ENCODE measurements at regions not wholly inside any gene's neighbourhood (a gene's known extent, or its start where the extent isn't known, plus 50 kb on each side); places are given as distances from the start of the nearest gene placed in this dataset.

GRCh38 chr2:228689053-228689452 is 507.6 kb upstream of the SPHKAP start:
- H3K9ac ChIP-seq (replicated peaks; ENCODE audit: extremely low read depth, insufficient read depth, low read length): no peak overlapping the region

GRCh38 chr2:228688007-228688645 is 506.6 kb upstream of the SPHKAP start:
- no peak overlapping the region for H3K9ac ChIP-seq (replicated peaks; ENCODE audit: extremely low read depth, insufficient read depth, low read length)
- H3K27me3 ChIP-seq (ENCODE audit: control insufficient read depth in 2 of 2, insufficient read depth in 2 of 2, low read length in 2 of 2): no peaks in the 10 kb centered on the region
- intact Hi-C loops (cut with micrococcal nuclease): no loop called here
- no peak for DNase-seq (ENCODE audit: low read depth, low spot score)
- H3K27ac ChIP-seq (ENCODE audit: insufficient read depth, low read depth, low read length): no peak overlapping the region
- H3K4me3 ChIP-seq (replicated peaks in 1 of 3; ENCODE audit: insufficient read depth in 1 of 3, low read depth in 1 of 3, low read length in 3 of 3): no peak overlapping the region
- no peak overlapping the region for H2AFZ ChIP-seq (ENCODE audit: low read depth, low read length)
- BruUV-seq (replicated peaks): no TSS peak
- FAIRE-seq: no peak
- H3K79me2 ChIP-seq (ENCODE audit: control insufficient read depth, insufficient read depth, low read length): no peaks in the 10 kb centered on the region
- H3K9me1 ChIP-seq (replicated peaks; ENCODE audit: control insufficient read depth, extremely low read depth, insufficient read depth, low read length): no peaks in the 10 kb centered on the region
- POLR2A ChIA-PET: no interaction called here
- H3K36me3 ChIP-seq (ENCODE audit: control insufficient read depth in 2 of 2, extremely low read depth in 1 of 2, insufficient read depth in 2 of 2, low read length in 2 of 2): no peaks in the 10 kb centered on the region
- H3K4me1 ChIP-seq (ENCODE audit: control insufficient read depth, extremely low read depth, insufficient read depth, low read length): no peaks in the 10 kb centered on the region
- no peak overlapping the region for H3K4me2 ChIP-seq (ENCODE audit: insufficient read depth, low read length)
- H3K9me3 ChIP-seq (replicated peaks; ENCODE audit: control insufficient read depth, insufficient read depth, low read length): peaks cover 1% of the 10 kb centered on the region
- CTCF ChIA-PET: no interaction called here
- TF ChIP-seq POLR2A (IDR thresholded peaks at IDR 0.05; ENCODE audit: low read depth, low read length): no peak
- no peak for TF ChIP-seq POLR2AphosphoS5 (IDR thresholded peaks at IDR 0.05; ENCODE audit: insufficient read depth, low read depth, low read length)
- no peak for TF ChIP-seq MYC (IDR thresholded peaks at IDR 0.05; ENCODE audit: low read depth, low read length)
- TF ChIP-seq MAX (IDR thresholded peaks at IDR 0.05; ENCODE audit: insufficient read depth, insufficient read length): no peak
- no peak for TF ChIP-seq GATA2 (IDR thresholded peaks at IDR 0.05; ENCODE audit: insufficient read depth, insufficient read length, low read depth, low read length)
- no peak for TF ChIP-seq EZH2 (IDR thresholded peaks at IDR 0.05; ENCODE audit: borderline replicate concordance, low read depth, low read length, severe bottlenecking)
- no peak for TF ChIP-seq CTCF (IDR thresholded peaks at IDR 0.05; ENCODE audit: extremely low read depth in 1 of 2, insufficient read depth in 1 of 2, low read depth in 1 of 2, low read length in 2 of 2)
- TF ChIP-seq FOS (IDR thresholded peaks at IDR 0.05; ENCODE audit: borderline replicate concordance, insufficient read depth, low read length): no peak
- no peak for TF ChIP-seq JUN (IDR thresholded peaks at IDR 0.05; ENCODE audit: borderline replicate concordance, insufficient read depth, insufficient read length, low read depth)
- dilution Hi-C loops (cut with MboI; ENCODE audit: extremely low pct_ligation_motif_present, low sequenced_read_pairs): no loop called here
- H4K20me1 ChIP-seq (replicated peaks; ENCODE audit: control insufficient read depth, extremely low read depth, insufficient read depth, low read length): no peaks in the 10 kb centered on the region

More at GRCh38 chr2:228689053-228689452, 507.6 kb upstream of the SPHKAP start:
- Histone ChIP-seq H3K4me2 (ENCODE audit: insufficient read depth, low read length) (no peak overlapping the region), H4K20me1 (replicated peaks; ENCODE audit: control insufficient read depth, extremely low read depth, insufficient read depth, low read length) (no peaks in the 10 kb centered on the region), H3K27me3 (ENCODE audit: control insufficient read depth in 2 of 2, insufficient read depth in 2 of 2, low read length in 2 of 2) (no peaks in the 10 kb centered on the region), H3K27ac (ENCODE audit: insufficient read depth, low read depth, low read length) (no peak overlapping the region), H3K36me3 (ENCODE audit: control insufficient read depth in 2 of 2, extremely low read depth in 1 of 2, insufficient read depth in 2 of 2, low read length in 2 of 2) (no peaks in the 10 kb centered on the region), H3K4me1 (ENCODE audit: control insufficient read depth, extremely low read depth, insufficient read depth, low read length) (no peaks in the 10 kb centered on the region), H3K4me3 (replicated peaks in 1 of 3; ENCODE audit: insufficient read depth in 1 of 3, low read depth in 1 of 3, low read length in 3 of 3) (no peak overlapping the region), H3K79me2 (ENCODE audit: control insufficient read depth, insufficient read depth, low read length) (no peaks in the 10 kb centered on the region), H3K9me1 (replicated peaks; ENCODE audit: control insufficient read depth, extremely low read depth, insufficient read depth, low read length) (no peaks in the 10 kb centered on the region), H3K9me3 (replicated peaks; ENCODE audit: control insufficient read depth, insufficient read depth, low read length) (peaks cover 1% of the 10 kb centered on the region), H2AFZ (ENCODE audit: low read depth, low read length) (no peak overlapping the region)
- no peak for TF ChIP-seq MYC (IDR thresholded peaks at IDR 0.05; ENCODE audit: low read depth, low read length)
- no peak for TF ChIP-seq FOS (IDR thresholded peaks at IDR 0.05; ENCODE audit: borderline replicate concordance, insufficient read depth, low read length)
- intact Hi-C loops (cut with micrococcal nuclease): no loop called here
- dilution Hi-C loops (cut with MboI; ENCODE audit: extremely low pct_ligation_motif_present, low sequenced_read_pairs): no loop called here
- DNase-seq (ENCODE audit: low read depth, low spot score): no peak
- ChIA-PET CTCF (no interaction called here), POLR2A (no interaction called here)
- no TSS peak for BruUV-seq (replicated peaks)
- FAIRE-seq: no peak

Data from endothelial cell of umbilical vein (primary cell).